Stimulated activated CD4-positive, alpha-beta T cell treated with anti-CD3 and anti-CD28 coated beads, Interleukin-4, amount 100 ng/mL, for 1 hour (primary cell): ENCODE measurements at regions not wholly inside any gene's neighbourhood (a gene's known extent, or its start where the extent isn't known, plus 50 kb on each side); places are given as distances from the start of the nearest gene placed in this dataset.

Experiments
- DNase-seq: peaks from one replicate; pipeline ENCODE4 v3.0.0-alpha.2; 2020

DNA sequence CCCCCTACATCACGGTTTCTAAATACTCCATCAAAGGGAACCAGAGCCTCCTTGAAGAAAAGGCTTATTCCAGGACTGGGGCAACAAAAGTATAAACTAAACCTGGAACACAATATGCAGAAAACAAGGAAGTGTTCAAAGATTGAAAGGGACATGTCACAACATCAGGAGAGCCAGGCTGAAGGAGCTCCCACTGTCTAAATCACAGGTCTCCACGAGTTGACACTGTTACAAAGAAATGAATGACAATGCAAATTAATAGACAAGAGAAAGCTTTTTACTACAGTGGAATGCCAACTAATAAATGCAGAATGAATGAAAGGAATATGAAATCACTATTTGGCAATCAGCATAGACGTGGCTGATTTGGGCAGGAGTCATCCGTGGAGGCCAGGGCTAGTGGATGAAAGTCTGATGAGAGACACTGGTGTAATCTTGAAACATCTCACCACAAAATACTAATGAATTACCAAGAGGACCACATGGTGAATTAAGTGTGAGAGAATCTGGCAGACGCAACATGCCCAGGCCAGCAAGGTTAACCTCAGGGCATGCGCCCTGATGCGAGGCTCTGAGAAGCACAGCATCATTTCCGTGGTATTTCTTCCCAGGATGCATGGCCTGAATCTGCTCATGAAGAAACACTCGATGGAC is 123.8 kb upstream of the TJP1 start:
- DNase-seq: no peak

DNA sequence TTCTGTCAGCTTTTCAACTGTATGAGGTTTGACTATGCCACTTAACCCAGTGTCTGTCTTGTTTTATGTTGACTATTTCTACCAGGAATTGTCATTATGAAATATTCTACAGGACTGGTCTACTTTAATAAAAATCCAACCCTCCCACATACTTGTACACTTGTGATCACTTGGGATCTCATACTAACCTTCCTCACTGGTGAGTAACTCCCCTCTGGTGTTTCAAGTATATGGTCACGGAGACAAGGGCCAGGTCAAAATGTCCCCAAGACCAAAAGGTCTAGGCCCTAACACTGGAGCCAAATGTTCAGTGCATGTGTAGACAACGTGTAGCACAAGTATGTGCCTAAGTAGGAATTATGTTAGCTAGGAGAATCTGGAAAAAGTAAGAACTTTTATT is 122.7 kb upstream of the TJP1 start:
- DNase-seq: no peak

DNA sequence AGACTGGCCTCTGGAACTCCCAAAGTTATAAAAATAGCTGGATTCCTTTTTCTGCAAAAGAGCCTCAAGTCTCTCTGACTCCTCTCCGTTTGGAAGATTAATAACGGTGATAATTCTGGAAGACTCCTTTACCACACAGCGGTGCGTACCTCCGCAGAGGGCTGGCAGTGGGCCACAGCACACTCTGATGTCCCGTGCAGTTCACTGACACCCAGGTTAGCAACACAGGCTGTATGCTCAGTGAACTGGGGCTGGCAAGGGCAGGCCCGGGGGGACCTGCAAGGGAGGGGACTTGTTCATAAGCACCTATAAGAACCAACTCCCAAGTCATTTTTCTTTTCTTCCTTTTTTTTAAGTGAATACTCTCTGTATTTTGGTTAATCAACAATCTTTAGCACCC is 120.3 kb upstream of the TJP1 start:
- DNase-seq: no peak

DNA sequence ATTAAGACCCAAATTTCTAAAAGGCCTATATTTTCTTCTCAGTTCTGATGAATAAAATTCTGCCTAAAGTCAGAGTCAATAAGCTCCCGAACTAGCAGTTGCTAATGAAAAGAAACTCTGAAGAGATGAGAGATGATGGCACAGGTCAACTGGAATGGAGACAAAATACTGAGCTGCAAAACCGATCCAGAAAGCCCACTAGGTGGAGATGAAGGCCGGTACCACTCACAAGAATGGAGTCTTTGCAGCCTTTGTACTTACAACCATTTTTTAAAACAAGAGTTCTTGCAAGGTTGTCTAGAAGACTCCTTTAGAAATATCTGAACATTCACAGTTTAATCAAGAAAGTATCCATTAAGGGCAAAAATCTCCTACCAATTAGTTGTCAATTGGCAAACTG is 119.9 kb upstream of the TJP1 start:
- DNase-seq: no peak

DNA sequence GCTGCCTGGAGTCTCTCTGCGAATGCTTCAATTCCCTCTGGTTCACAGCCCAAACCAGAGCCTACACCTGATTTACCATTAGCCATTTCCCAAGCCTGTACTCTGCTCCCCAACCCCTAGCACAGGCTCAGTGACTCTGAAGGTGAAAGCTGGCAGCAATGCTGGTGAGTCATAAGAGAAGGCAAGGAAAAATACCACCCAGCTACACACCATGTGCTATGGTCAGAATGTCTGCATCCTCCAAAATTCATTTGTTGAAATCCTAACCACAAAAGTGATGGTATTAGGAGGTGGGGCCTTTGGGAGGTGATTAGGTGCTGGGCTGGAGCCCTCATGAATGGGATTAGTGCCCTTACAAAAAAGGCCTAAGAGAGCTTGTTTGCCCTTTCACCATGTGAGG is 117.1 kb upstream of the TJP1 start:
- no peak for DNase-seq

DNA sequence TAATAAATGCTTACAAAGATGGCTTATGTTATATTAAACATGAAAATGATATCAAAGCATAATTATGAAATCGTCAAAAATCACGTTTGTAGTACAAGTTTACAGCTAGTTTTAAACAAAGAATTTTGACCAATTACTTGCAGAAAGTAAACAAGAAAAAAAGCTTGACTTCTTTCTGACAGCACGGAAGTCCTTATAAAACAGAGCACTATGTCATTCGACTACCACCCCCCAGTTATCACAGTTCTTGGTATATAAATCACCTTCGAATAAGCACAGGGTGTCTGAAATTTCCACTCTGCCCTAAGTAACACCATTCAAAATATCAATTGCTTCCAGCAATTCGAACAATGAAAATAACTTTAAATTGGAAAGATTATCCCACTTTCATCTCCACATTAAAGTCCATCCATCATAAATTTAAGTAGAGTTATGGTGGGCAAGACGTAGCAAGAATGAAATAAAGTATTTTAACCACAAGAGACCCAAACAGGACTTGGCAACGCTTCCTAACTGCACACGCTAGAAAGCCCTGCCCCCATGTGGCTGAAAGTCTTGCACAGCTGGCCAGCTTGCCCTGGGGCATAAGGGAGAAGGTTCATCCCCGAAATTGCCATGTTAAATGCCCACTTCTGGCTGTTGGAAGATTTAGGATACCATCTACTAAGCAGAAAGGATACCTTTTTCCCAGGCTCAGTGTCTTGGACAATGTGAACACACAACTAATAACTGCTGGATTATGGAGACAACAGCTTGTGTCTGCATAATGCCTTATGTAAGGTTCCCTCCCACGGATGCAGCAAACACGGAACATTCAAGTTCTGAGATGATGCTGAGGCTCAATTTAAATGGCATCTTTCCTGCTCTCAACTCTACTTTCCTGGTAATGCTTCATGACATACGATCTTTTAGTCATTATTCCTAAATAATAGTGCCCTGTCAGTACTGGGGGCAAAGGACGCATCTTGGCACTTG is 116.4 kb upstream of the TJP1 start:
- no peak for DNase-seq

DNA sequence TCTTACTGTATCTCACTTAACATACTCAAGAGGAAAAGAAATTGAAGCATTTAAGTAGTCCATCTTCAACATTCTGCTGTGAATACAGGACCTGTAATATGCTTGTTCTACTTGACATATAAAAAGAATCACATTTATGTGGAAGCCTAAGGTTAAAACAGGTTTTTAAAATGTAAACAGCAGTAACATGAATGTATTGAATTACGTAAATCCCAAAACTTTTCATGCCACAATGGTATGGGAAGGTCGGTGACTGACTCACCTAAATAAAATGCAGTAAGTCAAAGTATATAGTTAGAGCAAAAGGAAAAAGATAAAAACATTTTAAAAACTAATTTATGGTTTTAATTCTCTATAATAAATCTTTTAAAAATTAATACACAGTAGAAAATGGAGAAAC is 115.7 kb upstream of the TJP1 start:
- DNase-seq: no peak

DNA sequence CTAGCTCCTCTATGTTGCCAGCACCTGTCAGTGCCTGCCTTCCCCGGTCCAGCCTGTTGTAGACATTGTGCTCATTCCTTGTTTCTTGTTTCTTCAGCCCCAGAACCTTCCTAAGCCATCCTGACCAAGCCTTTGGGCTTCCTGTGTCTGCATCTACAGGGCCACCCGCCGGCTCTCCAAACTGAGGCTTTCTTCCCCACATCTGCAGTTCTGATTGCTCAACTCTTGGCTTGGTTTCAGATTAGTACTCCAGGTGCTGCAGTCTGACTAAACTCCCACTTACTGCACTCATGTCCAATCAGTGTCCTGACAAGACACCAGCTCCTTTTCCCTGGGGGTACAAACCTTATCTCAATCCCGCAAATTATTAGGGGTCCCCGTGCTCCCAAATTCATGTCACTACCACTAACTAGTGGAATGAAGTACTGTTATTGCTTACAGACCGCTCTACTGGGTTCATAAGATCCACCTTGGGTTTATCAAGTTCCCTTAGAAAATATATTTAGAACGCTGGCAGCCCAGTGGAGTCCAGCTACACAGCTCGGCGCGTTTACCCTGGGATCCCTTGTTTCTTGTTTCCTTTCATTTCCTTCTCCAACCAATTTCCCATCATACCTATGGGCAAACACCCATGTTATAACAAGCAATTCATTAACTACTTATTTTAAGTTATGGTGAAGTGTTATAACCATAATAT is 114.2 kb upstream of the TJP1 start:
- DNase-seq: no peak

DNA sequence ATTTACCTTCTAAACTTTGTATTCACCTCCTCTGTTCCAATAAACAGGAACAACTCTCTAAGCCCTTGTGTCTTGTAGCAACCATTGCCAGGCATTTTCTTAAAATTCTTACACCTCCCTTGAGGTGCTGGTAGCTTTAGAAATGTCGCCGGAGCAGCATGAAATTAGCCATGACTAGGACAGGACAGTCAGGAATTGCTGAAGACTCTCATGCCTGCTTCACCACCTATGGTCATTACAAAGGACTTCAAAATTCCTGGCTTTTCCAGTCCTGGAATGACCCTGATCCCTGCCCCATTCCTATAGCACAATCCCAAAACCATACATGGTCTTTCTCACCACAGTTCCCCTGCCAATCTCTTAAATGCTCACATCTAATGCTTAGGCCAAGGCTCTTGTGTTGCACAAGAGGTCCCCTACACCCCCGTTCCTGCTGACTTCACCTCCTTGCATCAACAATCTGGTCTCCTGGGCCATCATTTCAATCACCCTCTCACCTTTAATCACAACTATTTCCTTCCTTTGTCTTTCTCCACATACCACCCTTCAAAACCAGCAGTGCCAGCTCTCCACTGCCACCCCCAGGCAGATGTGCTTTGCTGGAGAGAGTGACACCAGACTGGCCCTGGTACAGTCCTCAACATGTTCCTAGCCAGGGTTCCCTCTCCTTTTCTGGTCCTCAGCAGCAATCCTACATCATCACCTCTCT is 113.2 kb upstream of the TJP1 start:
- no peak for DNase-seq

DNA sequence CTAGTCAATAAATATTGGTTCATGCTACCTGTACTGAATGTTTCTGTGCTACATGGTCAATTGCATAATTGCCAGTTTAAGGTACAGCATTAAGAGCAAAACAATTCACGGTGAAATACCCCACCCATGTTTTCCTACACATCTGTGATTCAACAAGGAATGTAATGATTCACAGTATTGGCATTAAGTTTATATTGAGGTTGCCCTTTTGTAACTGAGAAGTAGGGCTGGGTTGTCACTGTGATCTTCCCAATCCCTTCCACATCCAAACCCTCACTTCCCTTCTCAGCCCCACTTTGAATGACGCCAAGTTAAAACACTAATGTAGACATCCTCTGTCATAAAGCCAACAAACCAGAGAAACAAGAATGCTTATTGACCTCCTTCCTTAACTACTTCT is 112.0 kb upstream of the TJP1 start:
- DNase-seq: no peak

DNA sequence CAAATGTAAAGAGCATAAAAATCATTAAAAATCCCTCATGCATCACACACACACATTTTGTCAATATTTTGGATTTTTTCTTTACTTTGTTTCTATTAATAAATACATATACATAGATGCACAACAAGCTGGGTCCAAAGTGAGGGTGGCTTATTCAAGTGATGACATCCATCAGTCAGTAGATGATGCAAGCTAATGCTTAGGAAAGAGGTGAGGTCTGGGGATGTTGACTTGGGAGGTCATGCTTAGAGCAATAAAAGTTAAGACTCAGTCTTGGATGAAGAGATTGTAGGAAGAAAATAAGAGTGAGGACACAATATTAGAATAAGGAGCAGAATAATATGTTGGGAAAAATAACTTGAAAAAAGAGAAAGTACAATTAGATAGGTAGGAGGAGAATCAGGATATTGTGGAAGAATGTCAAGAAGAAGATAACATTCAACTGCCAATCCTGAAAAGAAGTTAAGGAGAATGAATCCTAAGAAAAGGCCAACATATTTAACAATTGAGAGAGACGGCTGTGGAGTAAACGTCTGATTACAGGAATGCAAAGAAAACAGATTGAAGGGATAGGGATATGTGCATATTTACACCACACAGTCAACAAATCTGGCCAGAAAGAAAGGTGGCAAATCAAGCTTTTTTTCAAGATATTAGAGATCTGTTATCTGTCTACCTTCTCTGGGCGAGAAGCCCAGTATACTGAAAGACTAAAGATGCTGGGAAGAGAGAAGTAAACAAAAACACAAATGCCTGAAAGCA is 111.0 kb upstream of the TJP1 start:
- DNase-seq: no peak

DNA sequence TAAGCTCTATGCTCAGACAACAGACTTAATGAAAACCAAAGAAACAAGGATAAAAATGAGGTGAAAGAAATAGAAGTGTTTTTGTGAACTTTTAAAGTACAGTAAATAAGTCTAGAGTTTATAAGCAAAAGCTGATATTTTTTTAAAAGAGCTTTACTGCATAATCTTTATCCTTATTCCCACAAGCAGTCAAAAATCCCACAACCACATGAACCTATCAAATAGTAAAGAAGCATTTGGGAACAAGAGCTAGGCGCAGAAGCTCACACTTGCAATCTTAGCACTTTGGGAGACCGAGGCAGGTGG is 103.8 kb upstream of the TJP1 start:
- DNase-seq: no peak

DNA sequence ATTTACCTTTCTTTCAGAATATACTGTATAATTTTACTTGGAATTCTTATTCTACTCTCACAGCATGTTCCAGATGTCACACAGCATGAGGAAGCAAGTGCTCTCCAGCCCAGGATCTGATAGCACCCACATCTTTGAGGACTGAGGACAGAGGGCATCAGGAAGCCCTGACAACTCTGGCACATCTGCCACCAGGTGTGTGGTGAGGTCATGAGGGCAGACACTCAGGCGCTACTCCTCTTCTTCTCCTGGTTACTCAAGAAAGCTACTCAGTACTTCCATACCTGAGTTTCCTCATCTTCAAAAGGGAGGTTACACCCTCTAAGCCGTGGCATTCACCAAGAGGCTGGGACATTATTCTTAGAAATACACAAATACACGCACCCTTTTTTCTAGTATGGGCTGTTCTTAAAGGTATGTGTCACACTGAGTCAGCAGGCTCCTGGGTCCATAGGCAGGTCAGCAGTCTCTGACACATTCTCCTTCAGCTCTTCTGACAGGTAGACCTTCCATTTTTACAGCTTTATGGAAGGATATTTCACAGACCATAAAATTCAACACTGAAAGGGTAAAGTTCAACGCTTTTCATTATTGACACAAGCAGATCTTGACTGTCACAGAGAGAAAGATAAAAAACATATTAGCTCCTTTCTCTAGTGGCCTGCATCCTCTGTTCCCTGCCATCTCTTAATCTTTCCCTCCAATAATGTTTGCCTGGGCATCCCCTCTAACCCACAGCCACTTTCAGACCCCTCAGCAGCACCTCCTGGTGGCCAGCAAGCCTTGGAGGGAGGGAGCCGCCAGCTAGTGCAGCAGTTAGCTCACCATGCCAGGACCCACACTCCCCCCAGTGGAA is 103.2 kb upstream of the TJP1 start:
- DNase-seq: peak; percentile 40

DNA sequence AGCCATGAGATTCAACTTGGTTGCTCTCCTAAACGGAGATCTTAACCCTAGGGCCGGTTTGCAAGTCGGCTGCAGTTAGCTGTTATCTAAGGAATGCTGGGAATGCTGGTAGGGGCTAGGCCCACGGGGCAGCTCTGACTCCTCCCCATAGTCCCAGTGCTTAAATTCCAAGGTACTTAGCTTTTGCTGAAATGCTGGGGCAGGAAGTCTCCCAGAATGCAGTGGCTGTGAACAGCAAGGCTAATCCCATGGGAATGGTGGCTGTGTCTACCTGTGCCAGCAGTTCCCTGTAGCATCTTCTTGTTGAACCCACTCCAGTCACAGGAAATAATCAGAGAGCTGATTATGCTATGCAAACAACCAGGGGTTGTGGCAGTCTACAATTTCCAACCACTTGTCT is 102.5 kb upstream of the TJP1 start:
- DNase-seq: no peak

DNA sequence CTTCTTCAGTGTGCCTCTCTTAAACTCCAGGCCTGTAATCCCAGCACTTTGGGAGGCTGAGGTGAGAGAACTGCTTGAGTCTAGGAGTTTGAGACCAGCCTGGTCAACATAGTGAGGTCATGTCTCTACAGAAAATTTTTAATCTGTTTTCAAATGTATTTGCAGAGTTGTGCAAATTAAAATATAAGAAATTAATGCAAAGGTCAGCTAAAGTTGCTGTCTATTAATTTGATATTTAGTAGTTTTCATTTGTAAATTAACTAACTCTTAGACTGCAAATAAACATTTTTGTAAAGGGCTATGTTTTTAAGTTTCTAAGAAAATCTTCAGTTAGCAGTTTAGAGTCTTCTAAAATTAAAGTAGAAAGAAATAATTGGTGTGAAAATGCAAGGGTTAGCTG is 99.9 kb upstream of the TJP1 start:
- DNase-seq: no peak

DNA sequence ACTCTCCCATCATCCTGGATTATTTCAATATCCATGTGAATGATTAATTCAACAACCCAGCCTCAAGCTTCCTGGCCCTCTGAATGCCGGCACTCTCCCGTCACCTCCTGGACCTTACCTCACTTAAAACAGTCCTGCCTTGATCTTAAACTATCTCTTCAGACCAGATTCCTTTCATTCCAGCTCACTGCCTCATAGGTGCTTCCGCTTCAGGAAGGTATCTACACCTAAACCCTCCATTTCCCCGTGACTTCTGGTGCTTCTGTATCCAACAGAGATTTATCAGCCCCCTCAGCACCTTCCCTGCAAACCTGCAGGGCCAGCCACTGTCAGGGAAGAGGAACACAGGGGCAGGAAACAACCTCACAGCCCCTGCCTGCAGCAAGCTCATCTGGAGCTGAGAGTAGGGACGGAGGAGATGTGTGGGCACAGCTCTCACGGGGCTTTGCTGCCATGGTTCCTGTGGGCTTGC is 98.9 kb upstream of the TJP1 start:
- no peak for DNase-seq

DNA sequence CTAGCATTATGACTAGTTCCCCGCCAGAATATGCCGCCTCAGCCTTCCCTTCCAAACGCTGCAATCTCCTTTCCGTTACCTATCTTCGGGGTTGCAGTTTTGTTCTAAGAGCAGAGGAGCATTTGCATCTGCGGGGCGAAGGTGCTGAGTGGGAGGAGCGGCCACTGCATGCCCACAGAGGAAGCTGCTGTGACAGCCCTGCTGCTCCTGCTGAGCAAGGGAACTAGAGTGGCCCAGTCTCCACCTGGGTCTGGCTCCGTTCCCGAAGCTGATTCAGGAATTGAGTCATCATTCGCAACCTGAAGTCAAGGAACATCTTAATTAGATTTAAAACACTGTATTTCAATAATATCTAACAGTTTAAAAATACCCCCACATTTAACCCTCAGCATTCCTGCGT is 98.2 kb upstream of the TJP1 start:
- no peak for DNase-seq

DNA sequence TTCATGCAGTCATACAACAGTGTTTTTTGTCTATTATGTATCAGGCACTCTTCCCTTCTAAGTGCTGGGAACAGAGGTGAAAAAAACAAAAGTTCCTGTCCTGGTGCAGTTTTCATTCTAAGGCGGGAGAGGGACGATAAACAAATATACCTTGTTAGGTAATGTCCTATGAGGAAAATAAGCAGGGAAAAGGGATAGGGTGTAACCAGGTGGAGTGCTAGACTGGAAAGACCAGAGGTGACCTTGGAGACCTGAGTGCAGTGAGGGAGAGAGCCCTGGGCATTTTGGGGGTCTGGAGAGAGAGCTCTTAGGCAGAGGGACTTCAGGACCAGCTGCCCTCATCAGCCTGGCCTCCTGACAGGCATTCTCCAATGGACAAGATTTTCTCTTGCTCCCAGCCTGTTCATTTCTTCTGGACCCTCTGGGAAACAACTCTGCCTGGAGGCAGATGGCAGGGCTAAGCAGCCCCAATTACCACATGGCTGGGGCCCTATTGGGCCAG is 97.2 kb upstream of the TJP1 start:
- no peak for DNase-seq

DNA sequence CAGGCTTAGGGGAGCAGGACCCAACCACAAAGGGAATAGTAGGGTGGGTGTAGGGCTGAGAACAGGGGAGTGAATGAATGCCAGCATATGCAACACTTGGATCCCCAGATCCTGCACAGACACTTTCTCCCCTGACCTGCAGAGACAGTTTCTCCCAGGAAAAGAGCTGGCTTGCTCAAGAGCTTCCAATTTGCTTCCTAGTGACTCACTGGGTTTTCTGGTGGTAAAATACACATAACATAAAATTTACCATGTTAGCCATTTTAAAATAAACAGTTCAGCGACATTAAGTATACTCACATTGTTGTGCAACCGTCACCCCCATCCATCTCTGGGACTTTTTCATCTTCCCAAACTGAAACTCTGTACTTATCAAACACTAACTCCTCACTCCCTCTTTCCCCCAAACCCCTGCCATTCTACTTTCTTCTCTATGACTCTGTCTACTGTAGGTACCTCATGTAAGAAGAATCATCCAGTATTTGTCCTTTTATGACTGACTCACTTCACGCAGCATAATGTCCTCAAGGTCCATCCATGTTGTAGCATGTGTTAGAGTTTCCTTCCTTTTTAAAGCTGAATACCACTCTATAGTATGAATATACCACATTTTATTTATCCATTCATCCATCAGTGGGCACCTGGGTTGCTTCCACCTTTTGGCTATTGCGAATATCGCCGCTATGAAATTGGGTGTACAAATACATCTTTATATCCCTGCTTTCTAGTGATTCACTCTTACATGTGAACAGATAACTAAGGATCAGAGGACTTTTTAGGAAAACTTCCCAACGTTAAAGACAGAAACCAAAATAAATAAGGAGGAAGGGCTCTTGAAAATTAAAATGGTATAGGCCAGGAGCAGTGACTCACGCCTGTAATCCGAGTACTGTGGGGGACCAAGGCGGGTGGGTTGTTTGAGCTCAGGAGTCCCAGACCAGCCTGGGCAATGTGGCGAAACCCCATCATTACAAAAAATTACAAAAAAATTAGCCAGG is 95.6 kb upstream of the TJP1 start:
- DNase-seq: no peak

DNA sequence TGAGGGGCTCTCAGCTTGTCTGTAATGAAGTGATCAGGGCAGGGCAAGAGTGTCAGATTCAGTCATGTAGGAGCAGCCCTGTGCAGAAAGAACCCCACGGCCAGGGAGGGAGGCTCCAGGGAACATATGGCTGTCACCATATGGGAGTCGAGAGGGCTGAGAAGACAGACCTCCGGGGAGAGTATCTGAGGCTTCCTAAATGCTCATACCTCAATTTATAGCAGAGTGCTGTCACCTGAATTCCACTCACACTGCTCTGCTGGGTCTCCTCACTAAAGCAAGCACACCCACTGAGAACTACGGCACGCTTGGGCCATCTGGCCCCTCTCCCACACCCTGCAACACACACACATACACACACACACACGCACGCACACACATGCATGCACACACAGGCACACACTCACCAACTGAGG is 92.3 kb upstream of the TJP1 start:
- no peak for DNase-seq
